NT2/D1 (cell line): ENCODE measurements at regions not wholly inside any gene's neighbourhood (a gene's known extent, or its start where the extent isn't known, plus 50 kb on each side); places are given as distances from the start of the nearest gene placed in this dataset.
"Not testable (repeated sequence)": the region's sequence is repeated elsewhere in the genome, so short reads cannot be mapped to it uniquely, and the experiment has no call there.

Experiments
- DNase-seq: peaks from one replicate; pipeline ENCODE4 v3.0.0-alpha.2; 2011; ENCODE audit warnings: low read depth, low spot score
- H3K27me3 ChIP-seq: 2 replicates; pipeline ENCODE4 v1.6.0; 2011; ENCODE audit warnings: mild to moderate bottlenecking; ENCODE audit not compliant: insufficient read length, insufficient read depth
- H3K36me3 ChIP-seq: 2 replicates; pipeline ENCODE4 v1.6.1; 2011; ENCODE audit warnings: mild to moderate bottlenecking, low read length, mixed read lengths; ENCODE audit not compliant: insufficient read depth, insufficient read length
- H3K4me1 ChIP-seq: 2 replicates; pipeline ENCODE4 v1.5.1; 2011; ENCODE audit not compliant: insufficient read depth, insufficient read length
- H3K4me3 ChIP-seq: 2 replicates; pipeline ENCODE4 v1.5.1; 2011; ENCODE audit warnings: low read depth; ENCODE audit not compliant: insufficient read length
- H3K9ac ChIP-seq: 2 replicates; pipeline ENCODE4 v1.6.0; 2011; ENCODE audit warnings: low read depth; ENCODE audit not compliant: insufficient read length
- H3K9me3 ChIP-seq: 2 replicates; pipeline ENCODE4 v1.5.1; 2011; ENCODE audit warnings: mild to moderate bottlenecking, low read length; ENCODE audit not compliant: insufficient read depth
- SUZ12 ChIP-seq: IDR thresholded peaks from 2 replicates; pipeline ENCODE4 v1.6.1; 2011; ENCODE audit not compliant: insufficient read length, insufficient read depth; ENCODE audit errors: extremely low read depth
- YY1 ChIP-seq: IDR thresholded peaks from 2 replicates; pipeline ENCODE4 v1.6.1; 2011; ENCODE audit not compliant: insufficient read length, insufficient read depth
- ZNF274 ChIP-seq: IDR thresholded peaks from 2 replicates; pipeline ENCODE4 v1.6.1; 2011; ENCODE audit warnings: mild to moderate bottlenecking, low read depth, low read length

DNA sequence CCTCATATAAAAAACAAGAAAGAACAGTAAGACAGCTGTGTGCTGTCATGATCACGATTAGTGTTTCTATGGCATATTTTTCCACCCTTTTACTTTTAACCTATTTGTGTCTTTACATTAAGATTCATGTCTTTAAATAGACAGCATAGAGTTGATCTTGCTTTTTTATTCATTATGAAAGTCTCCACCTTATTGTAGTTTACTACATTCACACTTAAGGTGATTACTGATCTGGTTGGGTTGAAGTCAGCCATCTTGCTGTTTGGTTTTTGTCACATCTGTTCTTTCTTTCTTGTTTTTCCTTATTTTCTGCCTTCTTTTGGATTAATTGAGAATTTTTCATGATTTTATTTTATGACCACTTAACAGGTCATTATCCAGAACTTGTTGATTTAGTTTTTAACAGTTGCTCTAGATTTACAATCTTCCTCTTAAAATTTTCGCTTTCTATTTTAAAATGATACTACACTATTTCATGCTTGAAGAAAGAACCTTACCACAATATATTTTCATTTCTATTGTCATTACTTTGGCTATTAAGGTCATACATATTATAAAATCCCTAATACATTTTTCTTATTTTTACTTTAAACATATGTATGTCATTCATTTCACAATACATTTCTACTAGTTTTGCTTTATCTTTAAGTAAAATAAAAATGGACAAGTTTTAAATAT, 292.5 kb downstream of the SH3GL2 start:
- TF ChIP-seq ZNF274: no peak
- no peak for TF ChIP-seq SUZ12
- TF ChIP-seq YY1: no peak
- no peak overlapping the region for H3K9ac ChIP-seq
- no peak for DNase-seq

DNA sequence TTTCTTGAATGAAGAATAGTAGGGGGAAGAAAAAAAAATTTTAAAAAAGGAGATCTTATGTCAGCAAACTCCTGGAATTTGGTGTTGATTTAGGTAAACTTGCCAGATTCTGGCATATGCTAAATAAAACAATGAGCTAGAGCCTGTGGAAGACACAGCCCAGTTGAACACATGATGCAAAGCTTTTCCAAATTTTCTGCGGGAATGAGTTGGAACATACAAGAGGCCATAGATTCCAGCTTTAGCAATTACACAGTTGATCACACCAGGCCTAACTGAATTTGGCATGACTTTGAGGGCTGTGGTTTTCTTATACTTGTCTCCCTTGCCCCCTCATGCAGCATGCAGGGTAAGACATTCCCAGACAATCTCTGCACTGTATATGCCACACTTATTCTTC, 297.0 kb downstream of the SH3GL2 start:
- Histone ChIP-seq H3K9ac (no peak overlapping the region), H3K27me3 (no peaks in the 10 kb centered on the region), H3K4me1 (no peaks in the 10 kb centered on the region), H3K9me3 (no peaks in the 10 kb centered on the region), H3K4me3 (no peak overlapping the region), H3K36me3 (no peaks in the 10 kb centered on the region)
- no peak for DNase-seq
- TF ChIP-seq YY1: no peak
- TF ChIP-seq ZNF274: no peak
- no peak for TF ChIP-seq SUZ12

More for the DNA sequence above, 292.5 kb downstream of the SH3GL2 start:
- Histone ChIP-seq H3K4me3 (no peak overlapping the region), H3K27me3 (no peaks in the 10 kb centered on the region), H3K36me3 (no peaks in the 10 kb centered on the region), H3K4me1 (no peaks in the 10 kb centered on the region), H3K9me3 (no peaks in the 10 kb centered on the region)

DNA sequence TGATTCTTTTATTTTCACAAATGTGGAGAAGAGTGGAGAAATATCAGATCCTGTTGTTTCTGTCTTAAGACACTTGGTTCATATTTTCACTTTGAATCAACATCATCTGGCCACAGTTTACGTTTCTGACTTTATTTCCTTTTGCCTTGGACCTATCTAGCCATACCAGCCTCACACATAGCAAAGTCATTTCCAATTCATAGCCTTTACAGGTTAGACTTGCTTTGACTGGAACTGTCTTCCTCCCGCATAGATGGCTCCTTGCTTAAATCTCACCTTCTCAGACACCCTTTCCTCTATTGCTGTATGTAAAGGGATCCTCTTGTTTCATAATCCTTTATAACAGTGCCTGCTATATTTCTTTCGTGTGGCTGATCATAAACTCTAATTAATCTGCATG, 297.8 kb downstream of the SH3GL2 start:
- Histone ChIP-seq H3K36me3 (no peaks in the 10 kb centered on the region), H3K4me1 (no peaks in the 10 kb centered on the region), H3K9ac (no peak overlapping the region), H3K9me3 (no peaks in the 10 kb centered on the region), H3K27me3 (no peaks in the 10 kb centered on the region), H3K4me3 (no peak overlapping the region)
- no peak for DNase-seq
- TF ChIP-seq ZNF274 (no peak), YY1 (no peak)

DNA sequence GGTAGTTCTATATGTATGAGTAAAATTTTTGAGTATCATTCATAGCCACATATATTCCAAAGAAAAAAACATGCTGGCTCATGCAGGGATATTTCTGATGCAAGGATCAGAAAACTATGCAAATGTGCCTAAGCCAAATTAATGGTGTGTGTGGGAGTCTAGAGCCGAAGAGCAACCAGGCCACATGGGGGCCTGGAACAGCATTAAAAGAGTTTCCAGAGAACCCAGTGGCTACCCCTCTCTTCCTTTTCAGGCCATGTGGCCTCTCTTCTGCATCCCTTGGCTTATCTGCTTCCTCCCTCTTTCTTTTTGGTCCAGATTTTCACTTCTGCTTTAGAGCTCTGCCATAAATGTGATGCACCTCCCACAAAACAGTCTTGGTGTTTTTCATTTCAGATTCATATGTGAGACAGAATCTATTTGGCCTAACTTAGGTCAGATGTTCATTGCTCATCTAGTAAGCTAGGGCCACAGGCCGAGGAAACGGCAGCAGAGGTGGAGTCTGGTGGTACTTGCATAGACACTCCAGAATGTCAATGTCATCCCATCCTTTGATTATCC, 300.0 kb downstream of the SH3GL2 start:
- Histone ChIP-seq H3K9me3 (no peaks in the 10 kb centered on the region), H3K27me3 (no peaks in the 10 kb centered on the region), H3K9ac (no peak overlapping the region), H3K36me3 (no peaks in the 10 kb centered on the region), H3K4me3 (no peak overlapping the region), H3K4me1 (no peaks in the 10 kb centered on the region)
- no peak for TF ChIP-seq ZNF274
- DNase-seq: no peak

DNA sequence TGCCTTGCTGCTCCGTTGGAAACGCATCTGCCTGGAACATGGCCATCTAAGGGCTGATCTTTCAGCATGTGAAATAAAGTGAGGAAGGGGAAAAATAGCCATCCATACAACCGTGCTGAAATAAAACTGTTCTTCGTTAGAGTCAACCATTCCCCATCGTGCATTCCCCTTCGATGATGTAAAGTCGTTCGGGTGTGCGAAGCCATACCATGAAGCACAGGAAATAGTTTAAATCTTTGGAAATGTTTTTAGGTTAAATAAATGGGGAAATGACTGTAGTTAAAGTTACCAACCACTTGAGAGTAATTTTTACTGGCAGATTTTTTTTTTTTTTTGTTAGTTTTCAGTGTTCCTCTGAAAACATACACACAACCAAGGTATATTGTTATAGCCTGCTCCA, 302.5 kb downstream of the SH3GL2 start:
- Histone ChIP-seq H3K9me3 (no peaks in the 10 kb centered on the region), H3K4me1 (no peaks in the 10 kb centered on the region), H3K9ac (no peak overlapping the region), H3K4me3 (no peak overlapping the region), H3K27me3 (no peaks in the 10 kb centered on the region), H3K36me3 (no peaks in the 10 kb centered on the region)
- TF ChIP-seq ZNF274: no peak
- no peak for TF ChIP-seq SUZ12
- TF ChIP-seq YY1: no peak
- no peak for DNase-seq

DNA sequence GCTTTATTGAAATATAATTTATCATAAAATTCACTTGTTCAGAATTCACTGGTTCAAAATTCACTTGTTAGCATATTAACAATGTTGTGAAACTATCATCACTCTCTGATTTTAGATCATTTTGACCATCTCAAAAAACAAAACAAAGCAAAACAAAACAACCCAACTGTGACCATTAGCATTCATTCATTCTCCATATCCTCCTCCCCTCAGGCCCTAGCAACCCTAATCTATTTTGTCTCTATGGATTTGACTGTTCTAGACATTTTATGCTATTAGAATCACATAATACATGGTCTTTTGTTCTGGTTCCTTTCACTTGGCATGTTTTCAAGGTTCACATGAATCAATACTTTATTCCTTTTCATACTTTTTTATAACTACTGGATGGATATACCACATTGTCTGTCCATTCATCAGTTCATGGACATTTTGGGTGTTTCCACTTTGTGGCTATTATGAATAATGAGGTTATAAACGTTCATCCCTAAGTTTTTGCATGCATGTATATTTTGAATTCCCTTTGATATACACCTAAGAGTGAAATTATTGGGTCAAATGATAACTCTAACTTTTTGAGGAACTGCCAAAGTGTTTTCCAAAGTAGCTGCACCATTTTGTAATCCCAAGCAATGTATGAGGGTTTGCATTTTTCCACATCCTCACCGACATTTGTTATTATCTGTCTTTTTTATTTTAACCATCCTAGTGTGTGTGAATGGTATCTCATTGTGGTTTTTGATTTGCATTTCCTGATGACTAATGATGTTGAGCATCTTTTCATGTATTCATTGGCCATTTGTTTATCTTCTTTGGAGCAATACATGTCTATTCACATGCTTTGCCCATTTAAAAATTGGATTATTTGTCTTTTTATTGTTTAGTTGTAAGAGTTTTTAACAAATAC, 304.1 kb downstream of the SH3GL2 start:
- no peak for TF ChIP-seq ZNF274
- Histone ChIP-seq H3K4me1 (no peaks in the 10 kb centered on the region), H3K9ac (no peak overlapping the region), H3K9me3 (no peaks in the 10 kb centered on the region), H3K27me3 (no peaks in the 10 kb centered on the region), H3K4me3 (no peak overlapping the region), H3K36me3 (no peaks in the 10 kb centered on the region)
- no peak for DNase-seq

DNA sequence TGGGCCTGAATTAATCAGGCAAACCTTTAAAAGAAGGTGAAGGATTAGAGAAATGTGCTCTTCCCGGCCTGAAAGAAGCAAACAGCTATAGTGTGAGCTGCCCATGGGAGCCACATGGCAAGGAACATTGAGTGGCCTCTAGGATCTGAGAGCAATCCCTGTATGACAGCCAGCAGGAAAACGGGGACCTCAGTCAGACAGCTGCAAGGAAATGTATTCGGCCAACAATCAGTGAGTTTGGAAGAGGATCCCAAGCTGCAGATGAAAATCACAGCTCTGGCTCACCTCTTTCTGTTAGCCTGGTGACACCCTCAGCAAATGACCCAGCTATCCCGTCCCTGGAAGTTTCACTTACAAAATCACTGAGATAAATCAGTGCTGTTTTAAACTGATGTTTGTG, 309.2 kb downstream of the SH3GL2 start:
- H3K27me3 ChIP-seq: no peaks in the 10 kb centered on the region
- no peak overlapping the region for H3K9ac ChIP-seq
- no peaks in the 10 kb centered on the region for H3K4me1 ChIP-seq
- H3K9me3 ChIP-seq: no peaks in the 10 kb centered on the region
- DNase-seq: no peak
- TF ChIP-seq SUZ12 (no peak), YY1 (no peak), ZNF274 (no peak)
- no peaks in the 10 kb centered on the region for H3K36me3 ChIP-seq
- H3K4me3 ChIP-seq: no peak overlapping the region

DNA sequence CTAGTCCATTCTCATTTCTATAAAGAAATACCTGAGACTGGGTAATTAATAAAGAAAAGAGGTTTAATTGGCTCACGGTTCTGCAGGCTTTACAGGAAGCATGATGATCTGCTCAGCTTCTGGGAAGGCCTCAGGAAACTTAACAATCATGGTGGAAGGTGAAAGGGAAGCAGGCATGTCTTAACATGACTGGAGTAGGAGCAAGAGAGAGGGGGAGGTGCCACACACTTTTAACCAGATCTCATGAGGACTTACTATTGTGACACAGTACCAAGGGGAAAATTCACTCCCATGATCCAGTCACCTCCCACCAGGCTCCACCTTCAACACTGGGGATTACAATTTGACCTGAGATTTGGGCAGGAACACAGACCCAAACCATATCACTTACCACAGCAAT, 310.1 kb downstream of the SH3GL2 start:
- H3K4me1 ChIP-seq, DNase-seq, H3K36me3 ChIP-seq, H3K9me3 ChIP-seq, H3K9ac ChIP-seq, H3K4me3 ChIP-seq, H3K27me3 ChIP-seq: not testable (repeated sequence)
